Endothelial cell (in vitro differentiated cells): ENCODE measurements at regions not wholly inside any gene's neighbourhood (a gene's known extent, or its start where the extent isn't known, plus 50 kb on each side); places are given as distances from the start of the nearest gene placed in this dataset.

ENCODE experiments used
- DNase-seq: peaks from one replicate; pipeline ENCODE4 v3.0.0; 2021; ENCODE audit warnings: low spot score
- H3K27ac Mint-ChIP-seq: one replicate; pipeline ENCODE4 v1.8.0; 2021; ENCODE audit warnings: mixed read lengths, inconsistent platforms; ENCODE audit not compliant: unreplicated experiment
- H3K27me3 Mint-ChIP-seq: one replicate; pipeline ENCODE4 v1.8.0; 2021; ENCODE audit warnings: mild to moderate bottlenecking, moderate library complexity, mixed read lengths, inconsistent platforms; ENCODE audit not compliant: unreplicated experiment
- H3K36me3 Mint-ChIP-seq: one replicate; pipeline ENCODE4 v1.8.0; 2021; ENCODE audit warnings: mild to moderate bottlenecking, low read depth, mixed read lengths, inconsistent platforms; ENCODE audit not compliant: unreplicated experiment
- H3K4me1 Mint-ChIP-seq: one replicate; pipeline ENCODE4 v1.8.0; 2021; ENCODE audit warnings: mild to moderate bottlenecking, mixed read lengths, inconsistent platforms; ENCODE audit not compliant: unreplicated experiment
- H3K4me3 Mint-ChIP-seq: one replicate; pipeline ENCODE4 v1.8.0; 2021; ENCODE audit warnings: mild to moderate bottlenecking, mixed read lengths, inconsistent platforms; ENCODE audit not compliant: unreplicated experiment
- H3K9me3 Mint-ChIP-seq: one replicate; pipeline ENCODE4 v1.8.0; 2021; ENCODE audit warnings: mixed read lengths, inconsistent platforms; ENCODE audit not compliant: unreplicated experiment
- CTCF ChIP-seq: fragments of 200-600 bp; sonication (generic); IDR thresholded peaks from one replicate; pipeline ENCODE4 v1.5.0; 2021; ENCODE audit warnings: antibody characterized with exemption; ENCODE audit not compliant: unreplicated experiment

DNA sequence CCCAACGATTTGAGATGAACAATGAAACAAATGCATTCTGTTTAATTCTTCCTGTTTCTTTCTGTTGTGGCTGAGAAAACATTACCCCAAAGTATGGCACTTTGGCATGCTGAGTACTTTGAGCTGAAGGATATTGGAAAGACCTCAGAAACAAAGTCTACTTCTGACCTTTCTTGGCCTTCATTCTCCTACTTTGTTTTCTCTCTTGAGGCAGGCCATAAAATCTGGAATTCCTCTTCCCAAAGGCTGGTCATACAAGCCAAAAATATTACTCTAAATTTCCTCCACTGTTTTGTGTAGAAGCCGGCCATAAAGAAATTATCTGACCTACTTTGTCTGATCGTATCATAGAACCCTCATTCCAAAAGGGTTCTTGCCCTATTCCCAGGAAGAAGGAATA is 1048.2 kb downstream of the TECRL start:
- no peaks in the 10 kb centered on the region for H3K36me3 Mint-ChIP-seq
- H3K4me1 Mint-ChIP-seq = no peaks in the 10 kb centered on the region
- no peaks in the 10 kb centered on the region for H3K27me3 Mint-ChIP-seq
- TF ChIP-seq CTCF = no peak
- no peak overlapping the region for H3K4me3 Mint-ChIP-seq
- H3K27ac Mint-ChIP-seq = no peak overlapping the region
- DNase-seq = no peak
- no peaks in the 10 kb centered on the region for H3K9me3 Mint-ChIP-seq

- TF ChIP-seq CTCF = no peak
- Mint-ChIP-seq H3K36me3 (peaks cover 4% of the 10 kb centered on the region), H3K4me3 (no peak overlapping the region), H3K9me3 (peaks cover 6% of the 10 kb centered on the region), H3K27me3 (no peaks in the 10 kb centered on the region), H3K4me1 (no peaks in the 10 kb centered on the region), H3K27ac (no peak overlapping the region)
- no peak for DNase-seq
Observed at GRCh38 chr4:63349674-63350025, 1059.6 kb downstream of the TECRL start.

DNA sequence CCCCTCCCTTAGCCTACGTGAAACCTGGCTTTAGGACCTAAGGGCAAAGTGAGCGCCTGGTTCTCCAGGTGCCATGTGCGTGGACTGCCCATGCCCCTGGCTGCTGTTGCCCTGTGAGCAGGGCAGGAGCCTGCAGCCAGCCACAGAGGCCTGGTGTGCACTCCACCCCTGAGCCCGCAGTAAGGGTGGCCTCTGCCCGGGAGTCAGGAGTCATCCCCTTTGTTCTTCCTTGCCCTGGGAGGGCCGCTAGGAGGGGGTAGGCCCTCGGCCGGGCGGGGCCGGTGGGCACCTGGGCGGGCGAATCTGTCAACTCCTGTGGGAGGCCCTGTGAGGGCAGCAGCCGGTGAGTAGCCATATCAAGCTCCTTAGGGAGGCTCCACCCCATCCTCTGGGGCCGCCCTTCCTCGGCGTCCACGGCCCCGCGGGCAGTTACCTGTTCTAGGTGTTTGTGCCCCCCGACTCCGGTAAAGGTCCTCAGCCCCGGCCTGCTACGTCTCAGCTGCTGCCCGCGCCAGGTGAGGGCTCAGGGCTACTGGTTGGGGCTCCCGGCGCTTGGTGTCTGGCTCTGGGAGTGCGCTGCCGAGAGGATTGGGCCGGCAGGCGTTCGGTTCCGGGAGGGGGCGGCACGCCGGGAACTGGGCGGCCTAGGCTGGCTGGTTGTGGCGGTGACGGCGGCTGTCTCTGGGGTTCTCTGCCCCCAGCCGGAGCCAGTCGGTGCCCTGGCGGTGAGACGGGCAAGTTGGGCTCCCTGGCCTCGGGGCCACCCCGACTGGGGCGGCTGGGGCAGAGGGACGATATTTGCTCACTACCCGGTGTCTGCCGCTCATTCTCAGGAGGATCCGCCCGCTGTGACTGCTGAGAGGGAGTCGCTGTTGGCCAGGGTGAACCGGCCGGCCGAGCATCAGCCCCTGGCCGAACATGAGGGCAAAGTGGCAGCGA is 1060.2 kb downstream of the TECRL start:
- Mint-ChIP-seq H3K9me3 (peaks cover 6% of the 10 kb centered on the region), H3K36me3 (peaks cover 4% of the 10 kb centered on the region), H3K4me3 (no peak overlapping the region), H3K27ac (no peak overlapping the region), H3K27me3 (no peaks in the 10 kb centered on the region), H3K4me1 (no peaks in the 10 kb centered on the region)
- DNase-seq = no peak
- no peak for TF ChIP-seq CTCF

DNA sequence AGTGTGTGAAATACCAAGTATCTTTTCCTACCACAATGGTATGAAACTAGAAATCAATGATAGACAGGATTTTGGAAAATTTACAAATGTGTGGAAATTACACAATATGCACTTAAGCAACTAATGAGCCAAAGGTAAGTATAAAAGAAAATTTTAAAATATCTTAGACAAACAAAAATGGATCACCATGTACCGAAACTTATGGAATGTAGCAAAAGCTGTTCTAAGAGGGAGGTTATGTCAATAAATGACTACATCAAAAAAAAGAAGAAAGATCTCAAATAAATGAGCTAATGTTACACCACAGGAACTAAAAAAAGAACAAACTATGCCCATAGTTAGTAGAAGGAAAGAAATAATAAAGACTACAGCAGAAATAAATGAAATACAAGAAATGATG is 1084.1 kb downstream of the TECRL start:
- no peak overlapping the region for H3K4me3 Mint-ChIP-seq
- H3K36me3 Mint-ChIP-seq = no peaks in the 10 kb centered on the region
- DNase-seq = no peak
- TF ChIP-seq CTCF = no peak
- H3K27me3 Mint-ChIP-seq = peaks cover 1% of the 10 kb centered on the region
- H3K4me1 Mint-ChIP-seq = peaks cover 7% of the 10 kb centered on the region
- no peaks in the 10 kb centered on the region for H3K9me3 Mint-ChIP-seq
- H3K27ac Mint-ChIP-seq = no peak overlapping the region

DNA sequence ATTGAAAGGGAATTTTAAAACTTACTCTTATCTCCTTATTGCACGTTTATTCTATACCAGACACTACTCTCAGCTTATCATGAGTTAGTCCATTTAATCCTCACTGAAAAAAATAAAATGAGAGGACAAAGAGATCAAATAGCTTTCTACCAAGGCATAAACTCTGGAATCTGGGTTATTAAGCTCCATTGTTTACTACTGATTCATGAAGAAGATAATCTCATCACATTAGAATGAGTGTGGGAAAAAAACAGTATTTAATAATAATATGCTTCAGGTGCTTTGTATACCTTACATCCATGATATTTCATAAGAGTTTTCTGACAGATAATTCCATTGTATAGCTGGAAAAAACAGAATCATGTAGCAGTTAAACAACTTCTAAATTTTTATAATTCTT is 1092.6 kb downstream of the TECRL start:
- H3K27me3 Mint-ChIP-seq = no peaks in the 10 kb centered on the region
- H3K27ac Mint-ChIP-seq = no peak overlapping the region
- no peaks in the 10 kb centered on the region for H3K36me3 Mint-ChIP-seq
- H3K9me3 Mint-ChIP-seq = no peaks in the 10 kb centered on the region
- TF ChIP-seq CTCF = no peak
- no peaks in the 10 kb centered on the region for H3K4me1 Mint-ChIP-seq
- H3K4me3 Mint-ChIP-seq = no peak overlapping the region
- DNase-seq = no peak
